Fibroblast of the aortic adventitia (primary cell): ENCODE measurements at regions not wholly inside any gene's neighbourhood (a gene's known extent, or its start where the extent isn't known, plus 50 kb on each side); places are given as distances from the start of the nearest gene placed in this dataset.

ENCODE experiments used
- DNase-seq: peaks from one replicate; pipeline ENCODE4 v3.0.0-alpha.2; 2010; ENCODE audit warnings: low read depth
- H3K4me3 ChIP-seq: 2 replicates; pipeline ENCODE4 v1.5.1; 2011; ENCODE audit warnings: low read depth, mild to moderate bottlenecking, control low read depth, low read length, moderate library complexity
- TF ChIP-seq, protein P1 (sequence below): IDR thresholded peaks from 2 replicates; pipeline ENCODE4 v1.5.1; 2011; ENCODE audit warnings: mild to moderate bottlenecking, low read length, control low read depth, inconsistent platforms; ENCODE audit not compliant: insufficient read depth

DNA sequence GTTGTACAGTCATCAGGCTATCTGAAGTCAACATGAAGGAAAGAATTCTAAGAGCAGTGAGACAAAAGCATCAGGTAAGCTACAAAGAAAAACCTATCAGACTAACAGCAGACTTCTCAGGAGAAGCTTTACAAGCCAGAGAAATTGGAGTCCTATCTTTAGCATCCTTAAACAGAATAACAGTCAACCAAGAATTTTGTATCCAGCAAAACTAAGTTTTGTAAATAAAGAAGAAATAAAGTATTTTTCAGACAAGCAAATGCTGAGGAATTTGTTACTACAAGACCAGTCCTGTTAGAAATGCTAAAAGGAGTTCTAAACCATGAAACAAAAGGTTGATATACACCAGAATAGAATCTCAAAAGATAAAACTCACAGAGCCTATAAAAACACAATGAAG lies 501.2 kb downstream of the ZNF608 start:
- H3K4me3 ChIP-seq: no peak overlapping the region
- no peak for DNase-seq
- TF ChIP-seq, protein P1, sequence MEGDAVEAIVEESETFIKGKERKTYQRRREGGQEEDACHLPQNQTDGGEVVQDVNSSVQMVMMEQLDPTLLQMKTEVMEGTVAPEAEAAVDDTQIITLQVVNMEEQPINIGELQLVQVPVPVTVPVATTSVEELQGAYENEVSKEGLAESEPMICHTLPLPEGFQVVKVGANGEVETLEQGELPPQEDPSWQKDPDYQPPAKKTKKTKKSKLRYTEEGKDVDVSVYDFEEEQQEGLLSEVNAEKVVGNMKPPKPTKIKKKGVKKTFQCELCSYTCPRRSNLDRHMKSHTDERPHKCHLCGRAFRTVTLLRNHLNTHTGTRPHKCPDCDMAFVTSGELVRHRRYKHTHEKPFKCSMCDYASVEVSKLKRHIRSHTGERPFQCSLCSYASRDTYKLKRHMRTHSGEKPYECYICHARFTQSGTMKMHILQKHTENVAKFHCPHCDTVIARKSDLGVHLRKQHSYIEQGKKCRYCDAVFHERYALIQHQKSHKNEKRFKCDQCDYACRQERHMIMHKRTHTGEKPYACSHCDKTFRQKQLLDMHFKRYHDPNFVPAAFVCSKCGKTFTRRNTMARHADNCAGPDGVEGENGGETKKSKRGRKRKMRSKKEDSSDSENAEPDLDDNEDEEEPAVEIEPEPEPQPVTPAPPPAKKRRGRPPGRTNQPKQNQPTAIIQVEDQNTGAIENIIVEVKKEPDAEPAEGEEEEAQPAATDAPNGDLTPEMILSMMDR: no peak

DNA sequence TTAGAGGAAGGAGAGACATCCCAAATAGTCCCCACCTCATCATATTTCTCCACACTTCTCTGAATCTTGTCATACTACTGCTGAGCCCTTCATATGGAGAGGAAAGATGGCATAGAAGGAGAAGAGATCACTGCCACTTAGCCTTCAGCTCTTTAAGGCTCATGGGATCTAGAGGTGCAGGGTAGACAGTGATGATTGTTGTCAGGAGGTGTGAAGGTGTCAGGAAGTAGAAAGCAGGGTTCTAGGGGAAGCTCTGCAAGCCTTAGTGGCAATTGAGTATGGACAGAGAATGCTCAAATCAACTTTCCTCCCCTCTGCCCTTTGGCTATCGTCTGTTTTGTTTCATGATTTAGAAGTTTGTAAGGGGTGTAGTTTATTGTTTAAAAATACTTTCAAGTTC lies 505.7 kb downstream of the ZNF608 start:
- DNase-seq: no peak
- TF ChIP-seq, protein P1: no peak
- H3K4me3 ChIP-seq: no peak overlapping the region

DNA sequence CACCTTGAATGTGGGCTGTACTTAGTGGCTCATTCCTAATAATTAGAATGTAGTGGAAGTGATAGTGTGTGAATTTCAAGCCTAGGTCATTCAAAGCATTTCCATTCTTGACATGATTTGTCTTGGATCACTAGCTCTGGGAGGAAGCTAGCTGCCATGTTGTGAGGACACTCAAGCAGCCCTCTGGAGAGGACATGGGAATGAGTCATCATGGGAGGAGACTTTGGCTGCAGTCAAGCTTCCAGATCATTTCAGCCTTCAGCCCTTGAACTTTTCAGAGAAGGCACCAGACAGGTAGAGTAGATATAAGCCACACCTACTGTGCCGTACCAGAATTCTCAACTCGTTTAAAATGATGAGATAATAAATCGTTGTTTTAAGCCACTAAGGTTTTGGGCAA lies 506.9 kb downstream of the ZNF608 start:
- no peak overlapping the region for H3K4me3 ChIP-seq
- no peak for DNase-seq

DNA sequence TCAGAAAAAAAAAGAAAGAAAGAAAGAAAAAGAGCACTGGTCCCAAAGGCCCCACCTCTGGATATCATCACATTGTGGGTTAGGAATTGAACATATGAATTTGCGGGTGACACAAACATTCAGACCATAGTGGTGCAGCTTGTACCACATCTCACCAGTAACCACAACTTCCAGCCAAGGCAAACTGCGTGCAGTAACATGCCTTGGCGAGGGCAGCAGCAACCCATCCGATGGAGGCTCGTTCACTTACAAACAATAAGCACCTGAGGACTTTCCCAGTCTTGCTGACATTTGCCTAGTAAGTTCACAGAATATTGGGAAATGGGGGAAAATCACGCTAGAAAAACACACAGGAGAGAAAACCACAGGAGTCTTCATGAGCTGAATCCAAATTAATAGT lies 508.1 kb downstream of the ZNF608 start:
- DNase-seq: no peak
- no peak overlapping the region for H3K4me3 ChIP-seq
- TF ChIP-seq, protein P1: no peak

More for the DNA sequence above, 506.9 kb downstream of the ZNF608 start:
- TF ChIP-seq, protein P1: no peak

DNA sequence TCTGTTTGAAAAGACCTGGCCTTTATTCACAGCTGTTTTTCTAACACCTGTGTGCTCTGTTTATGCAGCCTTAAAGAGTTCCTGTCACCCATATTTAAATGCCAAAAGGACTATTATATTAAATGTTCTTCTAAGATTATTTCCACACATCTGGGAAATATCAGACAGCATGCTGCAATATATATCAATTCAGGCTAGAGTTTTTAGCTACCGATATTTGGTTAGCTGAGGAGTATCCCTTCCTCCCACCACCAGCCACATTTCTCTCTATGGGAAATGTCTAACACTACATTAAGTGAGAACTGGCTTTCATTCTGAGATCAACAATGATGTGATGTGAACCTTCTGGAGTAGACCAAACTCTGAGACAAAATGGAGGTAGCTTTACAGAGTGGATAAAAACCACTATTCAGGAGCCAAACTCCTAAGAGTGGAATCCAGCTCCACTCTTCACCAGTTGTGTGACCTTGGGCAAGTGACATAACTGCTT lies 509.2 kb downstream of the ZNF608 start:
- no peak overlapping the region for H3K4me3 ChIP-seq
- TF ChIP-seq, protein P1: no peak
- DNase-seq: no peak

DNA sequence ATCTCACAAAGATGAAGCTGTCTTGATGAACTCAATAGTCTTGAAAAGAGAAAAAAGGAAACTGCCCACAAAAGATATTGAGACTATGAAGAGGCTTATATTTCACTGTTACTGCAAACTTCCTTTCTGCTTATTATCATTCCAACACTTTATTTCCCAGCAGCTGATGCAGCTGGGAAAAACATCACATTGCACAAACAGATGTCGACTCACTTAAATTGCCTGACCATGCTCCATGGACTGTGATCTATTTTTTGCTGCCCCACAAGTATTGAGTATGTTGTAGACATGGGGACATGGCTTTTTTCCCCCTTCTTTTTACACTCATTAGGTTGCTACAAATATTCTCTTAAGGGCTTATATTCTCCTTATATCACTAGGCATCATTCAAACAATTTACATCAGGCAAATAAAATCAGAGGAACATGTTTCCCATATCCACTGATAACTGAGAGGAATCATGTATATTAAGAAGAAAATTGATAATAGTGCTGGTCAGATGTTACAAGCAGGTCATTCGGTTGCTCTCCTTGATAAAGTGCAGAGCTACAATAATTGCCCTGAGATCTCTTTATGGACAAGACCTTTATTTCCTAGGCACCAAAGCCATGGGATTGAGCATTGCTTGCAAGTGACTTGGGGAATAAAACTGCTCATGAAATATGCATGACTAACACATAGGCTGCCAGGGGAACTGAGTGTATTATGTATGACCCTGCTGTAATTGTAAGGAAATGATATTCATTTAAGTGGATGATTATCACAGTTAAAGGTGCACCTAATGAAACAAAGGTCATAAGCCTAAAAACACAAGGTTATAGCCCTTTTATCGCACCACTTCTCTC lies 509.9 kb downstream of the ZNF608 start:
- H3K4me3 ChIP-seq: no peak overlapping the region
- DNase-seq: no peak
- TF ChIP-seq, protein P1: no peak

DNA sequence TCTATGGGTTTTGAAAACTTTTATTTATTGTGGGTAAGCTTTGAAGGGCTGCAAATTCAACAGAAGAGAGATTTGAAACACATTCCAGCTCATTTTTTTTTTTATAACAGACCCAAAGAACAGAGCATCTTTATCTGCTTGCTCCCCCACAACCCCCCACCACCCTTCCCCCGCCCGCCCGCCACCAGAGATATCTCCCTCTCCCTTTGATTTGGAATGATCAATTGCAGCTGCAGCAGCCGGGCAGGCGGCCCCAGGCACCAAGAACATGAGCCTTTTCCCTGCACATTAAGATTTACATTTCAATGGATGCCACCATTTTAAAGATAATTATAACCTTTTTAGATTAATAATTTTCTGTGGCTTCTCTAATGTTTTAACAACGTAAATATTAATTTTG lies 510.9 kb downstream of the ZNF608 start:
- no peak for DNase-seq
- no peak overlapping the region for H3K4me3 ChIP-seq
- TF ChIP-seq, protein P1: no peak
